ENCODE measurements at regions not wholly inside any gene's neighbourhood (a gene's known extent, or its start where the extent isn't known, plus 50 kb on each side); places are given as distances from the start of the nearest gene placed in this dataset.
"Not testable (repeated sequence)": the region's sequence is repeated elsewhere in the genome, so short reads cannot be mapped to it uniquely, and the experiment has no call there.

DNA sequence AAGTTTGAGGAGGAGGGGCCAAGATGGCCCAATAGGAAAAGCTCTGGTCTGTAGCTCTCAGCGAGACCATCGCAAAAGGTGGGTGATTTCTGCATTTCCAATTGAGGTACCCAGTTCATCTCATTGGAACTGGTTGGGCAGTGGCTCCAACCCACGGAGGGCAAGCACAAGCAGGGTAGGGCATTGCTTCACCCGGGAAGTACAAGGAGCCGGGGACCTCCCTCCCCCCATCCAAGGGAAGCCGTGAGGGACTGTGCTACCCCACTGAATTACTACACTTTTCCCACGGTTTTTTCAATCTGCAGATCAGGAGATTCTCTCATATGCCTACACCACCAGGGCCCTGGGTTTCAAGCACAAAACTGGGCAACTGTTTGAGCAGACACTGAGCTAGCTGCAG lies 58.0 kb upstream of the EFCAB3 start:
- DNase-seq: no peak

- no peak for DNase-seq
These were observed 58.9 kb upstream of the EFCAB3 start for GRCh38 chr17:62321451-62321850.

DNA sequence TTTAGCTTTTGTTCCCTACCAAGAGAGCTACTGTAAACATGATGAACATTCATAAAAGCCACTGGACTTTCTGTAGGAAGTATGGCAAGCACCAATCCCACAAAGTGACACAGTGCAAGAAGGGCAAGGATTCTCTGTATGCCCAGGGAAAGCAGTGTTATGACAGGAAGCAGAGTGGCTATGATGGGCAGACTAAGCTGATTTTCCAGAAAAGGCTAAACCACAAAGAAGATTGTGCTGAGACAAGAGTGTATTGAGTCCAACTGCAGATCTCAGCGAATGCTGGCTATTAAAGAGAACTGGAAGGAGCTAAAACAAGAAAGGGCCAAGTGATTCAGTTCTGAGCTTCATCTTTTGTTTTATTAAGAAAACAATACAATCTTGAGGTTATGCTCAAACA lies 60.5 kb upstream of the EFCAB3 start:
- DNase-seq: no peak

GRCh38 chr17:62309396-62309795 lies 71.0 kb upstream of the EFCAB3 start:
- no peak for DNase-seq

DNA sequence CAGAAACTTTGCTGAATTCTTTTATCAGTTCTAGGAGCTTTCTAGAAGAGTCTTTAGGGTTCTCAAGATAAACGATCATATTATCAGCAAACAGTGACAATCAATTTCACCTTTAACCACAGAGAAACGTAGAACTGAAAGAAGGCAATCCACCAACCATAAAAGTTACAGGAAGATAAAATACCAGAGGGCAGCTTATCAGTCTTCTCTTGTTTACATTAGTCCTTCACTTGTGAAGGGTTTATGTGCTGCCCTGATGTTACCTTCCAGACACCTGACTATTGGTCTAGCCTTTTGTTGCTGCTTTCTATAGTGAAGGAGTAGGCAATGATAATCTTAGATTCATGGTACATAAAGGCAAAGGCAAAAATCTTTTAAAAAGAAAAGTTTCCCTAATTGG lies 73.2 kb upstream of the EFCAB3 start:
- DNase-seq: no peak

DNA sequence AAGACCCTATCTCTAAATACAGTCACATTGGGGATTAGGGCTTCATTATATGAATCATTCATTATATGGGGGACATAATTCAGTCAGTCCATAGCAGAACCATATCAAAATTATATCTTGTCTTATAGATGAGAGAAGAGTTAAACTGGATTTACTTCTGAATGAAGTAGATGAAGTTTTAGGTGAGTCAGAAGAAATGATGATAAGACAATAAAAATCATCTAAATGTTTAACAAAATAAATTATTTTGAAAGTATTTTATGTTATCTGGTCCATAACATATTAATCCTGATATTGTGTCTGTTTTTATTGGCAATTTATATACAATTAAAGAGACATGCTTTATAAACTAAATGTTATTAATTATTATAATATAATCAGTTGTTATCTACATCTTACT lies 76.9 kb upstream of the EFCAB3 start:
- DNase-seq: no peak

GRCh38 chr17:62300697-62301096 lies 79.7 kb upstream of the EFCAB3 start:
- DNase-seq: no peak

- not testable (repeated sequence) for DNase-seq
These were observed 105.1 kb upstream of the EFCAB3 start for GRCh38 chr17:62275290-62275689.

DNA sequence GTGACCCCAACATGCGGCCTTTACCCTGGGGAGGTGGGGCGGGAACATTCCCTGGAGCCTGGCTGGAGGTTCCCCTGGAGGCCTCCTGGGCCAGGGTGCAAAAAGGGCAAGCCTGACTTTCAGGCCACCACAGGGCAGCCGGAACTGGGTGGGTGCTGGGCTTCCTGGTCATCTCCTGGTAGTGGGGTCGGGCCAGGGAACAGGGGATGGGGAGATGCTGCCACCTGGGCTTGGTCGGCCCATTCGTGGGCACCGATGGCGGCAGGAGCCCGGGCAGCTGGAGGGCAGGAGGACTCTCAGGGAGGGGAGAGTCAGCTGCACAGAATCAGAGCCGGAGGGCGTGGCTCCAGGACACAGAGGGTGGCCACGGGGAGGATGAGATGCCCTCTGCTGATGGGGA lies 112.0 kb upstream of the EFCAB3 start:
- not testable (repeated sequence) for DNase-seq

- DNase-seq: not testable (repeated sequence)
These were observed 115.4 kb upstream of the EFCAB3 start for GRCh38 chr17:62264974-62265373.

DNA sequence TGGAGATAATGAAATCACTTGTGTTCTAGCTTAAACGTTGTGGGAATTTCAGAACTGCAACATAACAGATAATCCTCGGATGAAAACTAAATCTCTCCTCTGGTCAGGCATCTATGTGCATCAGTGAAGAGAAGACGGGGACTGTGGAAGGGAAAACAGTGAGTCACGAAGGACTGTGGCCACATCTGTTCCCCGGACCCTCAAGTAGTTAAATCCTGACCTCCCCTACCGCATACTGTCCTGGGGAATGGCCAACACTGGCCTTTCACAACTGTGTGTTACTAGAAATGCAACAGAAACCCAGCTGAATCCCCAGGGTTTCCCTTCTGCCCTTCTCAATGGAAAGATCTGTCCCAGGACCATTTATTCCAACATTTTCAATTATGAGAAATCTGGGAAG lies 124.6 kb upstream of the EFCAB3 start:
- not testable (repeated sequence) for DNase-seq

DNA sequence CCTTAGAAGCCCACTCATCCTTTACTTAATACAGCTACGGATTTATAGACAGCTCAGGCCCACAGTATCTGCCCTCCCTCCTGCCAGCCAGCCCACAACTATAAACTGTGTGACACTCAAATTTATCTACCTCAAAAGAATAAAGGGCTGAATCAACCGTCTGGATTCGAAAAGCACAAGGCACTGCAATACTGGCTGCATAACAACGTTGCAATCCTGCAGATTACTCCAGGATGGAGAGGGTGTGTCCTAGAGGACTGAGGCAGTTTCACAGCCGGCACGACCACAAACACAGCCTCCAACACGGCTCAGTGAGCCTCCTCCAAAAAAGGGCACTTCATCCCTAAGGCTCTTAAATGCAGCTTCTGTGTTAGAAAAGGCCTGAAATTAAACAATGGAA lies 138.3 kb upstream of the EFCAB3 start:
- DNase-seq: not testable (repeated sequence)

DNA sequence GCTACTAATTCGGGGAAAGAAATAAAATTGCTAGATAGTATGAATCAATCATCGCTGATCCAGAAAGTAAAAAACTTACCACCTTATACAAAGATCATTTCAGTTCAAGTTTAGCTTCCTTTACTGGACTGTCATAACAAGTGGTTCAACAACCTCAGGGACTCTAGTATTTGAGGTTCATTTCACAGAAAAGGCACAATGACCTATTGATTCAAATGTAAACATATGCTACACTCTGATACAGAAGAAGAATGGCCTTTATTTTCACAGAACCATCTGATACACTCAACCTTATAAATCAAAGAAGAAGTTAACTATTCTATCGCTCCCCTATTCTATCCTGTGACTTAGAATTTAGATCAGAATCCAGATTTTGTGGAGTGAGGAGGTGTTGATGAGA lies 140.8 kb upstream of the EFCAB3 start:
- DNase-seq: not testable (repeated sequence)

DNA sequence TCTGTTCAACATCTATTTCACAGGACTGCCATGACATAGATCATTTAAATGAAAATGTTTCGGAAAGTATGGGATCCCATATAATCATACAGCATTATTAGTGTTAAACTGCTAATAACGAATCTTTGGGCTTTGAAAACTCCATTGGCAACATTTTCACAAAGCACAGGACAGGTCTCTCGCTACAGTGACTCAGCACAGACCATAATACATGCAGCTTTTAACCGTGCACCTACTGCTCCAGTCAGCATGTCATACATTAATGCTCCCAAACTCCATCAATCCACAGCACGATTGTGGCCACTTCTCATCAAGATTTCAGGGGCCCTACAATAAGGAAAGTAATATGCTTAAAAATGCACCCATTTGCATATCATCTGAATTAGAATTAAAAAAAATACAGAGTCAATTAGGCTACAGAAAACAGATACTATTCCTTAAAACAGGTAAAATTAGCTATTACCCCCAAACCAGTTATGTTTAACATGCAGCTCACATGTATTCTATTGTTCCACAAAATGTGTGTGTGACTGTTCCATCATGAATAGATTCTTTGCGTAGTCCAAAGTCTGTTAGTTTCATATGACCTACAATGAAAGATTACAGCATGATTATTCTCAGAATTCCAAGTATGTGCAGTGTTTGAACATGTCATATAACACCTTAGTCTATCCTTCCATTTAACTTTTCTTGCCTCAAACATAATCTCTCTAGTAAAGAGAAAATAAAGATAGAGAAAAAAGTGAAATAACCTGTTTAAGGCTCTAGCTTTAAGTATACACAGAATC lies 141.6 kb upstream of the EFCAB3 start:
- not testable (repeated sequence) for DNase-seq

DNA sequence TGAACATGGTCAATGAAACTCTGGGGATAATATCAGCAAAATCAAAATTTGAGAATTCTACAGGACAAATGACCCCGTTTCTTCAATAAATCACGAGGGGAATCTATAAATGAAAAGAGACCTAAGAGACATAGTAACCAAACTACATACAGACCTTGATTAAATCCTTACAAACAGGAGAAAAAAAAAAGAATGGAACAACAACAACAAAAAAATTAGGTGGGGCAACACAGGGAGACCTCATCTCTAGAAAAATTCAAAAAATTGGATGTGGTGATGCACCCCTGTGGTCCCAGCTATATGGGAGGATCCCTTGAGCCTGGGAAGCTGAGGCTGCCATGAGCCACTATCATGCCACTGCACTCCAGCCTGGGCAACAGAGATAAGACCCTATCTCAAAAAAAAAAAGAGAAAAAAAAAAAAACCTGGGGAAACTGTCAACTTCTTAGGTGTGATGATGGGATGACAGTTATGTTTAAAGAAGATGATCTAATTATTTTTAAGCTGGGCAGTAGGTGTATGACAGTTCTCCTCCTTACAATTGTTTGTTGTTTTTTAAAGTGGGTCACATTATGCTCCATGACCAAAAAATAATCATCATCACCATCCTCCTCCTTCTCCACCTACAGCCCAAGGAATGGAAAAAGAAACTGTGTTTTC lies 146.4 kb upstream of the EFCAB3 start:
- peak; percentile 45 for DNase-seq

DNA sequence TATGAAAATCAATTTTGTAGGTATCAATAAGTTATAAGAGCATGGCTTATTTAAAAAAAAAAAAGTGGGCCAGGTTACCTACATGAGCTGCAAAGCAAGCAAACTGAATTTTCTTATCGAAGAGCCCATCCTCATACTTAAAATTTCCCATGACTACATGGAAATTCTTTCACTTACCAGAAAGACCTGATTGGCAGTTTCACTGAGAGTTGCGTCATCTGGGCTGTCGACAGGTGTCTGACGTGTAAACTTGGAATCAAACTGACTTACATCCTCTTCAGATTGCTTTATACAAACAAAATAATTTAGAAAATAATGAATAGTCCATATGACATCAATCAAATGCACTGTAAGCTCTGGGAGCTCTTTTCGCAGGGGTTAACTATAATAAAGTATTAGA lies 149.1 kb upstream of the EFCAB3 start:
- not testable (repeated sequence) for DNase-seq

GRCh38 chr17:62226610-62227240 lies 153.6 kb upstream of the EFCAB3 start:
- DNase-seq: not testable (repeated sequence)

GRCh38 chr17:62223585-62223984 lies 156.8 kb upstream of the EFCAB3 start:
- not testable (repeated sequence) for DNase-seq

GRCh38 chr17:62219221-62219899 lies 154.3 kb upstream of the MED13 start:
- DNase-seq: no peak

- no peak for DNase-seq
These were observed 151.8 kb upstream of the MED13 start for GRCh38 chr17:62216847-62217246.

GRCh38 chr17:62215891-62216290 lies 150.8 kb upstream of the MED13 start:
- not testable (repeated sequence) for DNase-seq

DNA sequence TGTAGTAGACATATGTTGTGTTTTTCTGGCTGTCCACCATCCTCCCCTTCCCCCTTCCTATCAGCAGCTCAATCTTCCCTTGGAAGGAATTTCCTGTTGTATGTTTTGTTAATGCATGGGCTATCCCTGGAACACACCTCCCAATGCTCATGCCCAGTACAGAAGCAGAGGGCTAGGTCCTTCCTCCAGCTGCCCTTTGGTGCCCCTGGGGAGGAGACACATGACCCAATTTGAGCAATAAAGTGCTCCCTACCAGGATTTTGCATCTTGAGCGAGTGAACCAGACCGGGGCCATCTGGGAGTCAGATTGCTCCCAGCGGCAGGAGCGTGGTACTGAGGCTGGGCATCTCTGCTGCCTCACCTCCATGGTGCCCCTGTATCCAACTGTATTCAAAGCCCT lies 141.5 kb upstream of the MED13 start:
- DNase-seq: no peak

GRCh38 chr17:62197156-62197555 lies 132.1 kb upstream of the MED13 start:
- not testable (repeated sequence) for DNase-seq
